ENCODE measurements at regions not wholly inside any gene's neighbourhood (a gene's known extent, or its start where the extent isn't known, plus 50 kb on each side); places are given as distances from the start of the nearest gene placed in this dataset.

DNA sequence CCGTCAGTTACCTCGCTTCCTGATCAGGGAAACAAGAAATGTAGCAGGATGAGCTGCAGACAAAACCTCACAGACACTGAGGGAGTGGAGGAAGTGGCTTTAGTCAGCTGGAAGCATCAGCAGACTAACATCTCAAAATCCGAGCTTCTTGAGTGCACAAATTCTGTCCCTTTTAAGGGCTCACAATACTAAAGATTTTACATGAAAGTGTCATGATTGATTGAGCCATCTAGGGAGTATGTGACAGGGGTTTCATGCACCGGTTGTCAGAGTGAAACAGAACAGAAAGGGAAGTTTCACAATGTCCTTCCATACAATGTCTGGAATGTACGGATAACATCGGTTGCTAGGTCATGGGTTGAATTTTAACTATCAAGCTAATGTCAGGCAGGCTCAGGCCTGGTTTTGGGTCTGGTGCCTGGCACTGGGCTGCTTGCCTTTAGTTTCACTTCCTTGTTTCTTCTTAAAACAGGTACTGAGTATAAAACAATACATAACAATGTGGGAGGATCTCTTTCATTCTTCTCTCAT lies 1235.7 kb downstream of the CDY2B start:
- TF ChIP-seq, protein P1, sequence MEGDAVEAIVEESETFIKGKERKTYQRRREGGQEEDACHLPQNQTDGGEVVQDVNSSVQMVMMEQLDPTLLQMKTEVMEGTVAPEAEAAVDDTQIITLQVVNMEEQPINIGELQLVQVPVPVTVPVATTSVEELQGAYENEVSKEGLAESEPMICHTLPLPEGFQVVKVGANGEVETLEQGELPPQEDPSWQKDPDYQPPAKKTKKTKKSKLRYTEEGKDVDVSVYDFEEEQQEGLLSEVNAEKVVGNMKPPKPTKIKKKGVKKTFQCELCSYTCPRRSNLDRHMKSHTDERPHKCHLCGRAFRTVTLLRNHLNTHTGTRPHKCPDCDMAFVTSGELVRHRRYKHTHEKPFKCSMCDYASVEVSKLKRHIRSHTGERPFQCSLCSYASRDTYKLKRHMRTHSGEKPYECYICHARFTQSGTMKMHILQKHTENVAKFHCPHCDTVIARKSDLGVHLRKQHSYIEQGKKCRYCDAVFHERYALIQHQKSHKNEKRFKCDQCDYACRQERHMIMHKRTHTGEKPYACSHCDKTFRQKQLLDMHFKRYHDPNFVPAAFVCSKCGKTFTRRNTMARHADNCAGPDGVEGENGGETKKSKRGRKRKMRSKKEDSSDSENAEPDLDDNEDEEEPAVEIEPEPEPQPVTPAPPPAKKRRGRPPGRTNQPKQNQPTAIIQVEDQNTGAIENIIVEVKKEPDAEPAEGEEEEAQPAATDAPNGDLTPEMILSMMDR (IDR thresholded peaks at IDR 0.05), result no peak
- no peak for TF ChIP-seq POLR2A (IDR thresholded peaks at IDR 0.05)
